ENCODE measurements at regions not wholly inside any gene's neighbourhood (a gene's known extent, or its start where the extent isn't known, plus 50 kb on each side); places are given as distances from the start of the nearest gene placed in this dataset.

DNA sequence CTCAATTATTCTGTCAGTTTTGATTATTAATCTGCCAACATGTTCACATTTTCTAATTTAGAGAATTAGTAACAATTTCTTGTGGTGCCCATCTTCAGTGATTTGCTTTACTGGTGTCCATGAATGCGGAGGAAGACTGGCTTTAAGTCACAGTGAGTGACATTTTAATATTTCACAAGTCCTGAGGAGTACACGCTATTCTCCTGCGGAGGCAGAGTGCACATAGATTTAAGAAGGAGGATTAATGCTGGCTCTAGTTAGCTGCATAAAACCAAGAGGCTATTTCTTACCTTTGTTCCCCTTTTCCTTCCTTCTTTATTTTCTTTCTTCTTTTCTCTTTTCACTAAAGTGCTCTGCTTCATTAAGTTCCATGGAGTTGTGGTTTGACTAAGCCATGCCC is 495.2 kb upstream of the IGFBP7 start:
- no peaks in the 10 kb centered on the region for H3K36me3 Mint-ChIP-seq (ENCODE audit: low read depth)
- DNase-seq: no peak
- no peaks in the 10 kb centered on the region for H3K9me3 Mint-ChIP-seq
- H3K27ac Mint-ChIP-seq: no peak overlapping the region
- H3K4me3 Mint-ChIP-seq: no peak overlapping the region
- no peaks in the 10 kb centered on the region for H3K27me3 Mint-ChIP-seq (ENCODE audit: low read depth, poor library complexity)
- H3K4me1 Mint-ChIP-seq: peaks cover 28% of the 10 kb centered on the region
- TF ChIP-seq CTCF (IDR thresholded peaks at IDR 0.05): no peak

DNA sequence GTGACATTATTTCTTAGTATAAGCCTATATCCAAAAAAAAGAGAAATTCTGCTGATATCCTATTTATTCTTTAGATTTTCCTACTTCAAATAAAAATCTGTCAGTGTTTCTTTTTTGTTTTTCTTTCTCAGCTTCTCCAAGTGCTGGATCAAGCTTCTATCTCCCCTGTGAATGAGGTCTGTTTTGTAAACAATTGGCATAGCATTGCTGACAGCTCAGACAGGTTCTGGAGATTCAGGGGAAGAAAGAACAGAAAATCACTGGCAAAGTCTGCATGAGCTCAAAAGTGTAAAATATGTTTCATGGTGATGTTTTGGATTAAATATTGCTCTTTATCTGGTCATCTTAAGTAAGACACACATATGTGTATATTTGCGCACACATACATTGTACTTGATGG is 492.0 kb upstream of the IGFBP7 start:
- no peak for TF ChIP-seq CTCF (IDR thresholded peaks at IDR 0.05)
- no peak for DNase-seq

DNA sequence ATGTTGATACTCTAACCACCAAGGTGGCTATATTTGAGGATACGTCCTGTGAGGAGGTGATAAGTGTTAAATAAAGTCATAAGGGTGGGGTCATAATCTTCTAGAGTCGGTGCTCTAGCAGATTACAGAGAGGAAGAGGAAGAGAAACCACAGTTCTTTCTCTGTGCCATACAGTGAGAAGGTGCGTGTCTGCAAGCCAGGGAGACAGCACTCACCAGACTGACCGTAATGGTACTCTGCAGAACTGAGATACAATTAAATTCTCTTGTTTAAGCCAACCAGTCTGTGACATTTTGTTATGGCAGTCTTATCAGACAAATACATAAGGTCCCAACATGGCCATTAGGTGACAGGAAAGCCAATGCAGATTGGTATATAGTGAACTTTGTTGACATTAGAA is 480.9 kb upstream of the IGFBP7 start:
- Mint-ChIP-seq H3K36me3 (ENCODE audit: low read depth) (no peaks in the 10 kb centered on the region), H3K4me3 (no peak overlapping the region), H3K27ac (no peak overlapping the region), H3K4me1 (peaks cover 9% of the 10 kb centered on the region), H3K27me3 (ENCODE audit: low read depth, poor library complexity) (no peaks in the 10 kb centered on the region), H3K9me3 (no peaks in the 10 kb centered on the region)
- no peak for TF ChIP-seq CTCF (IDR thresholded peaks at IDR 0.05)
- DNase-seq: no peak

More for the DNA sequence above, 492.0 kb upstream of the IGFBP7 start:
- H3K36me3 Mint-ChIP-seq (ENCODE audit: low read depth): no peaks in the 10 kb centered on the region
- no peak overlapping the region for H3K4me3 Mint-ChIP-seq
- H3K4me1 Mint-ChIP-seq: peaks cover 19% of the 10 kb centered on the region
- no peaks in the 10 kb centered on the region for H3K27me3 Mint-ChIP-seq (ENCODE audit: low read depth, poor library complexity)
- no peak overlapping the region for H3K27ac Mint-ChIP-seq
- H3K9me3 Mint-ChIP-seq: no peaks in the 10 kb centered on the region

DNA sequence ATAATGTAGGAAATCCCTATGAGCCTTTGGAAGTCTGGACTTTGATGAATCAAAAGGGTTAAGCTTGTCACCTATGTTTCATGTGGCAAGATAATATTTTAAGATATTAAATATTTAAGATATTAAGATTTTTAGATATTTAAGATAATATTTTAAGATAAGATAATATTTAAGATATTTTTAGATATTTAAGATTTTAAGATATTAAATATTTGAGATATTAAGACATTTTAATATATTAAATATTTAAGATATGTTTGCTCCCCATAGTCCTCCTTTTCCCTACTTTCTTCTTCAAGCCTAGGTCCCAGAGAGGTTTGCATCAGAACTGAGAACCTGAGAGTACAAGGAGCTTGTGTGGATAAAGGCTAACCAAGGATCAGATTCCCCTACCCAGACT is 478.4 kb upstream of the IGFBP7 start:
- H3K9me3 Mint-ChIP-seq: no peaks in the 10 kb centered on the region
- TF ChIP-seq CTCF (IDR thresholded peaks at IDR 0.05): no peak

GRCh38 chr4:57580710-57581599 is 470.8 kb upstream of the IGFBP7 start:
- no peaks in the 10 kb centered on the region for H3K27me3 Mint-ChIP-seq (ENCODE audit: low read depth, poor library complexity)
- H3K4me3 Mint-ChIP-seq: no peak overlapping the region
- H3K9me3 Mint-ChIP-seq: peaks cover 10% of the 10 kb centered on the region
- H3K27ac Mint-ChIP-seq: no peak overlapping the region
- no peaks in the 10 kb centered on the region for H3K36me3 Mint-ChIP-seq (ENCODE audit: low read depth)
- DNase-seq: no peak
- no peak for TF ChIP-seq CTCF (IDR thresholded peaks at IDR 0.05)
- no peaks in the 10 kb centered on the region for H3K4me1 Mint-ChIP-seq

More for the DNA sequence above, 478.4 kb upstream of the IGFBP7 start:
- Mint-ChIP-seq H3K27me3 (ENCODE audit: low read depth, poor library complexity) (no peaks in the 10 kb centered on the region), H3K4me3 (no peak overlapping the region), H3K27ac (no peak overlapping the region), H3K4me1 (peaks cover 9% of the 10 kb centered on the region), H3K36me3 (ENCODE audit: low read depth) (no peaks in the 10 kb centered on the region)
- no peak for DNase-seq

DNA sequence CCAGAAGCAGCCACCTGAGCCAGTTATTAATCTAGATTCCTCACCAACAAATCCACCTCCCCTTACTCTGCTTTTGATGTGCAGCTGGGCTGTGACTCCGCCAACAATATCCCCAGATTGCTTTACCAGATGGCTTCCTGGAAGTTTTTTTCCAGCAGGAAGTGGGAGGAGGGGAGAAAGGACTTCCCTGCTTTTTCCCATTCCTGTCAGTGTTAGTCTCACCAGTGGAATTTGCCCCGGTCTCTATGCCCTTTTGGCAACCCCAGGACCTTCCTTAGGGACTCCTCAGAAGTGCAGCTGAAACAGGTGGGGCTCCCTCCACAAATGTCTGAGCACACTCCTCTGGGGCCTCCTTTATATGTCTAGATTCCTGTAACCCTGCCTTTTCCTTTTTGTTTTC is 465.2 kb upstream of the IGFBP7 start:
- no peak for DNase-seq
- peaks cover 8% of the 10 kb centered on the region for H3K4me1 Mint-ChIP-seq
- peaks cover 3% of the 10 kb centered on the region for H3K27me3 Mint-ChIP-seq (ENCODE audit: low read depth, poor library complexity)
- H3K27ac Mint-ChIP-seq: no peak overlapping the region
- peaks cover 17% of the 10 kb centered on the region for H3K9me3 Mint-ChIP-seq
- H3K36me3 Mint-ChIP-seq (ENCODE audit: low read depth): peaks cover 2% of the 10 kb centered on the region
- H3K4me3 Mint-ChIP-seq: no peak overlapping the region
- TF ChIP-seq CTCF (IDR thresholded peaks at IDR 0.05): no peak
